ENCODE measurements at regions not wholly inside any gene's neighbourhood (a gene's known extent, or its start where the extent isn't known, plus 50 kb on each side); places are given as distances from the start of the nearest gene placed in this dataset.
"Not testable (repeated sequence)": the region's sequence is repeated elsewhere in the genome, so short reads cannot be mapped to it uniquely, and the experiment has no call there.

DNA sequence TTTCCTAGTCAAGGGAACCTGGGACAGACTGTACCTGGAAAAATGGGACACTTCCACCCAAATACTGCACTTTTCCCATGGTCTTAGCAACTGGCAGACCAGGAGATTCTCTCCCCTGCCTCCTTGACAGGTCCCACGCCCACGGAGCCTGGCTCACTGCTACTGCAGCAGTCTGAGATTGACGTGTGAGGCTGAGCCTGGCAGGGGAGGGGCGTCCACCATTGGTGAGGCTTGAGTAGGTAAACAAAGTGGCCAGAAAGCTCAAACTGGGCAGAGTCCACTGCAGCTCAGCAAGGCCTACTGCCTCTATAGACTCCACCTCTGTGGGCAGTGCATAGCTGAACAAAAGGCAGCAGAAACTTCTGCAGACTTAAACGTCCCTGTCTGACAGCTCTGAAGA is 301.4 kb downstream of the SLITRK2 start:
- not testable (repeated sequence) for TF ChIP-seq ZNF274 (IDR thresholded peaks at IDR 0.05; ENCODE audit: low read depth, low read length); YY1 (IDR thresholded peaks at IDR 0.05; ENCODE audit: insufficient read depth, insufficient read length)
